GM23338 (cell line): ENCODE measurements at regions not wholly inside any gene's neighbourhood (a gene's known extent, or its start where the extent isn't known, plus 50 kb on each side); places are given as distances from the start of the nearest gene placed in this dataset.

ENCODE experiments used
- EZH2 ChIP-seq: fragments of 200-600 bp; sonication (generic); IDR thresholded peaks from one replicate; pipeline ENCODE4 v1.8.0; 2017; ENCODE audit warnings: antibody characterized with exemption, mild to moderate bottlenecking, low read depth; ENCODE audit not compliant: unreplicated experiment
- EZH2phosphoT487 ChIP-seq: fragments of 200-600 bp; sonication (generic); IDR thresholded peaks from one replicate; pipeline ENCODE4 v1.8.1; 2018; ENCODE audit warnings: antibody characterized with exemption; ENCODE audit not compliant: unreplicated experiment
- NANOG ChIP-seq: IDR thresholded peaks from 2 replicates; pipeline ENCODE4 v1.6.1; 2016; ENCODE audit warnings: antibody characterized with exemption, borderline replicate concordance
- POLR2AphosphoS5 ChIP-seq: IDR thresholded peaks from 2 replicates; pipeline ENCODE4 v1.6.1; 2016; ENCODE audit warnings: antibody characterized with exemption, low read depth
- TF ChIP-seq, protein P1 (sequence below): IDR thresholded peaks from one replicate; pipeline ENCODE4 v1.6.1; 2018; ENCODE audit warnings: antibody characterized with exemption; ENCODE audit not compliant: unreplicated experiment
- TF ChIP-seq, protein P2 (sequence below), 2 experiments: fragments of 200-600 bp in 1 of 2; sonication (generic) in 1 of 2; conservative IDR thresholded peaks; 2 replicates each; pipeline versions ENCODE4 v1.5.1 to v1.6.1; 2016 to 2017; ENCODE audit warnings: antibody characterized with exemption in 2 of 2, low read depth in 2 of 2, mild to moderate bottlenecking in 2 of 2, moderate library complexity in 1 of 2

DNA sequence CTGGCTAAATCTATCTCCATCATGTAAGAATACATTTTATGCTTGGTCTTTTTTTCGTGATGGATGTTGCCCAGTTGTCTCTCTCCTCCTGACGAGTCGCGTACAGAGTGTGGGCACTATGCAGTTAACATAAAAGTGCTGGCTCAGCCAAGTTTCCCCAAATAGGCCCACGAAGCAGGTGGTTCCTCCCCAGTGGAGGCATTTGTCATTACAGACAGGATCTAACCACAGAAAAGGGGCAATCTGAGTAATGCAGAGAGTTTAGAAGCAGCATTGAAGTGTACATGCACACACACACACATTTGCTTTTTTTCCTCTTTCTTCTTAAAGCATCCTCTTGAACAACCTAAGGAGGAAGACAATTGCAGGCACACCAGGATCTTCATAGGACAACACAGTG lies 188.7 kb upstream of the VCX start:
- TF ChIP-seq, protein P1, sequence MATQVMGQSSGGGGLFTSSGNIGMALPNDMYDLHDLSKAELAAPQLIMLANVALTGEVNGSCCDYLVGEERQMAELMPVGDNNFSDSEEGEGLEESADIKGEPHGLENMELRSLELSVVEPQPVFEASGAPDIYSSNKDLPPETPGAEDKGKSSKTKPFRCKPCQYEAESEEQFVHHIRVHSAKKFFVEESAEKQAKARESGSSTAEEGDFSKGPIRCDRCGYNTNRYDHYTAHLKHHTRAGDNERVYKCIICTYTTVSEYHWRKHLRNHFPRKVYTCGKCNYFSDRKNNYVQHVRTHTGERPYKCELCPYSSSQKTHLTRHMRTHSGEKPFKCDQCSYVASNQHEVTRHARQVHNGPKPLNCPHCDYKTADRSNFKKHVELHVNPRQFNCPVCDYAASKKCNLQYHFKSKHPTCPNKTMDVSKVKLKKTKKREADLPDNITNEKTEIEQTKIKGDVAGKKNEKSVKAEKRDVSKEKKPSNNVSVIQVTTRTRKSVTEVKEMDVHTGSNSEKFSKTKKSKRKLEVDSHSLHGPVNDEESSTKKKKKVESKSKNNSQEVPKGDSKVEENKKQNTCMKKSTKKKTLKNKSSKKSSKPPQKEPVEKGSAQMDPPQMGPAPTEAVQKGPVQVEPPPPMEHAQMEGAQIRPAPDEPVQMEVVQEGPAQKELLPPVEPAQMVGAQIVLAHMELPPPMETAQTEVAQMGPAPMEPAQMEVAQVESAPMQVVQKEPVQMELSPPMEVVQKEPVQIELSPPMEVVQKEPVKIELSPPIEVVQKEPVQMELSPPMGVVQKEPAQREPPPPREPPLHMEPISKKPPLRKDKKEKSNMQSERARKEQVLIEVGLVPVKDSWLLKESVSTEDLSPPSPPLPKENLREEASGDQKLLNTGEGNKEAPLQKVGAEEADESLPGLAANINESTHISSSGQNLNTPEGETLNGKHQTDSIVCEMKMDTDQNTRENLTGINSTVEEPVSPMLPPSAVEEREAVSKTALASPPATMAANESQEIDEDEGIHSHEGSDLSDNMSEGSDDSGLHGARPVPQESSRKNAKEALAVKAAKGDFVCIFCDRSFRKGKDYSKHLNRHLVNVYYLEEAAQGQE, result no peak
- TF ChIP-seq NANOG (no peak), EZH2 (no peak), EZH2phosphoT487 (no peak), POLR2AphosphoS5 (no peak)
- TF ChIP-seq, protein P2, sequence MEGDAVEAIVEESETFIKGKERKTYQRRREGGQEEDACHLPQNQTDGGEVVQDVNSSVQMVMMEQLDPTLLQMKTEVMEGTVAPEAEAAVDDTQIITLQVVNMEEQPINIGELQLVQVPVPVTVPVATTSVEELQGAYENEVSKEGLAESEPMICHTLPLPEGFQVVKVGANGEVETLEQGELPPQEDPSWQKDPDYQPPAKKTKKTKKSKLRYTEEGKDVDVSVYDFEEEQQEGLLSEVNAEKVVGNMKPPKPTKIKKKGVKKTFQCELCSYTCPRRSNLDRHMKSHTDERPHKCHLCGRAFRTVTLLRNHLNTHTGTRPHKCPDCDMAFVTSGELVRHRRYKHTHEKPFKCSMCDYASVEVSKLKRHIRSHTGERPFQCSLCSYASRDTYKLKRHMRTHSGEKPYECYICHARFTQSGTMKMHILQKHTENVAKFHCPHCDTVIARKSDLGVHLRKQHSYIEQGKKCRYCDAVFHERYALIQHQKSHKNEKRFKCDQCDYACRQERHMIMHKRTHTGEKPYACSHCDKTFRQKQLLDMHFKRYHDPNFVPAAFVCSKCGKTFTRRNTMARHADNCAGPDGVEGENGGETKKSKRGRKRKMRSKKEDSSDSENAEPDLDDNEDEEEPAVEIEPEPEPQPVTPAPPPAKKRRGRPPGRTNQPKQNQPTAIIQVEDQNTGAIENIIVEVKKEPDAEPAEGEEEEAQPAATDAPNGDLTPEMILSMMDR (conservative IDR thresholded peaks at IDR 0.05; ENCODE audit: low read depth in 2 of 2), result no peak
